OCI-LY1 (cell line): ENCODE measurements at regions not wholly inside any gene's neighbourhood (a gene's known extent, or its start where the extent isn't known, plus 50 kb on each side); places are given as distances from the start of the nearest gene placed in this dataset.

Experiments
- EZH2 ChIP-seq: fragments of 200-600 bp; sonication (generic), shearing (Covaris generic); IDR thresholded peaks from 2 replicates; pipeline ENCODE4 v1.8.0; 2017; ENCODE audit warnings: borderline replicate concordance, mixed run types, mild to moderate bottlenecking, antibody characterized with exemption, low read length, moderate library complexity, mixed read lengths
- TF ChIP-seq, protein P1 (sequence below): fragments of 200-600 bp; sonication (generic), shearing (Covaris generic); IDR thresholded peaks from 2 replicates; pipeline ENCODE4 v1.5.1; 2017; ENCODE audit warnings: mild to moderate bottlenecking, antibody characterized with exemption, low read length, moderate library complexity, mixed read lengths

DNA sequence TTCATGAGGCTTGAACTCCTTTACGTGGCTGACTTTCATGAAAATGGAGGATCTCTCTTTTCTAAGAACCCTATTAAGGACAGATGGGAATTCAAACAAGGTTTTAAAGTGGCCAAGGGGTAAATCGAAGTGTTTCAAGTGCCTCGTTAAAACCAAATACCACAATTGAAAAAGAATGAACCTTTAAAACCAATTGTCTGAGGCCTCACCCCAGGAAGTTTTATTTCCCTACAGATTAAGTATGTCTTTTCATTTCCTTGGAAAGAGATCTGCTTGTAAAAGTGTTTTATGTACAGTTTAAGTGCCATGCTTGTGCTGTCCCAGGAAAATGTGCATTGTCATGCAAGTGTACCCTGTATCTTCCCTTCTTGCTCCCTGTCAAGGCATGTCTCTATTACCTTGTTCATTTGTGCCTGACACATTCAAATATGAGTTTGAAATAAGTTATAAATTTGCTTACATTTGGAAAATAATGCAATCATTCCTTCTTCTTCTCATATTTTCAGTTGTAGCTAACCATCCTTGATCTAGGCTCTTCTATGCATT lies 138.7 kb downstream of the ZPLD1 start:
- TF ChIP-seq EZH2 = no peak
- TF ChIP-seq, protein P1, sequence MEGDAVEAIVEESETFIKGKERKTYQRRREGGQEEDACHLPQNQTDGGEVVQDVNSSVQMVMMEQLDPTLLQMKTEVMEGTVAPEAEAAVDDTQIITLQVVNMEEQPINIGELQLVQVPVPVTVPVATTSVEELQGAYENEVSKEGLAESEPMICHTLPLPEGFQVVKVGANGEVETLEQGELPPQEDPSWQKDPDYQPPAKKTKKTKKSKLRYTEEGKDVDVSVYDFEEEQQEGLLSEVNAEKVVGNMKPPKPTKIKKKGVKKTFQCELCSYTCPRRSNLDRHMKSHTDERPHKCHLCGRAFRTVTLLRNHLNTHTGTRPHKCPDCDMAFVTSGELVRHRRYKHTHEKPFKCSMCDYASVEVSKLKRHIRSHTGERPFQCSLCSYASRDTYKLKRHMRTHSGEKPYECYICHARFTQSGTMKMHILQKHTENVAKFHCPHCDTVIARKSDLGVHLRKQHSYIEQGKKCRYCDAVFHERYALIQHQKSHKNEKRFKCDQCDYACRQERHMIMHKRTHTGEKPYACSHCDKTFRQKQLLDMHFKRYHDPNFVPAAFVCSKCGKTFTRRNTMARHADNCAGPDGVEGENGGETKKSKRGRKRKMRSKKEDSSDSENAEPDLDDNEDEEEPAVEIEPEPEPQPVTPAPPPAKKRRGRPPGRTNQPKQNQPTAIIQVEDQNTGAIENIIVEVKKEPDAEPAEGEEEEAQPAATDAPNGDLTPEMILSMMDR = no peak
